A549 (cell line): ENCODE measurements at regions not wholly inside any gene's neighbourhood (a gene's known extent, or its start where the extent isn't known, plus 50 kb on each side); places are given as distances from the start of the nearest gene placed in this dataset.

Source experiments
- ATAC-seq, 2 experiments: fragments of 200-7000 bp in 1 of 2; fragments of >200 bp in 1 of 2; cut with Nextera tagmentation in 1 of 2; cut with Tn5 transposase in 1 of 2; 3 replicates each; pipeline versions ENCODE4 v1.8.0 to v1.9.1; 2018 to 2020; ENCODE audit warnings: mild to moderate bottlenecking in 1 of 2, moderate library complexity in 1 of 2
- CTCF ChIA-PET: fragments of 300-600 bp; sonication (Branson Sonifier 250); formaldehyde crosslinking; extraction: SDS; loops from one replicate; lab custom pipeline; 2021; ENCODE audit warnings: antibody characterized with exemption, inconsistent platforms; lab: Yijun Ruan, JAX
- POLR2A ChIA-PET: fragments of 350-600 bp; formaldehyde crosslinking; extraction: SDS; loops from one replicate; lab custom pipeline; 2021; ENCODE audit warnings: antibody characterized with exemption, inconsistent platforms; lab: Yijun Ruan, JAX
- DNase-seq, 2 experiments: peaks; one replicate each; pipeline versions ENCODE4 v3.0.0 to v3.0.0-alpha.2; 2011 to 2016; ENCODE audit warnings: low read depth in 1 of 2, low spot score in 1 of 2
- FAIRE-seq: peaks from 2 replicates; lab custom pipeline; 2011; peaks lifted over from hg19 to GRCh38; lab: Jason Lieb, UNC
- H3K27ac ChIP-seq, 2 experiments: fragments of >200 bp; sonication (Bioruptor Twin); formaldehyde crosslinking; 3 replicates each; pipeline ENCODE4 v1.5.1; 2016 to 2017
- H3K4me1 ChIP-seq: fragments of >200 bp; sonication (Bioruptor Twin); formaldehyde crosslinking; 3 replicates; pipeline ENCODE4 v1.6.1; 2016
- H3K4me2 ChIP-seq: fragments of >200 bp; sonication (Bioruptor Twin); formaldehyde crosslinking; 3 replicates; pipeline ENCODE4 v1.6.1; 2016
- H3K4me3 ChIP-seq: fragments of >200 bp; sonication (Bioruptor Twin); formaldehyde crosslinking; 3 replicates; pipeline ENCODE4 v1.5.1; 2016
- H3K9me3 ChIP-seq: fragments of >200 bp; sonication (Bioruptor Twin); formaldehyde crosslinking; 3 replicates; pipeline ENCODE4 v1.6.1; 2016
- BCL3 ChIP-seq: fragments of >200 bp; sonication (Bioruptor Twin); formaldehyde crosslinking; IDR thresholded peaks from 3 replicates; pipeline ENCODE4 v1.6.1; 2016
- BHLHE40 ChIP-seq: IDR thresholded peaks from 2 replicates; pipeline ENCODE4 v1.6.1; 2012; ENCODE audit warnings: low read depth, low read length, inconsistent platforms
- CHD2 ChIP-seq: fragments of 150-350 bp; IDR thresholded peaks from 2 replicates; pipeline ENCODE4 v1.6.1; 2014; ENCODE audit warnings: low read length; ENCODE audit not compliant: partially characterized antibody
- CTCF ChIP-seq: fragments of >200 bp; sonication (Bioruptor Twin); formaldehyde crosslinking; IDR thresholded peaks from 3 replicates; pipeline ENCODE4 v1.5.1; 2016
- E2F6 ChIP-seq: IDR thresholded peaks from 2 replicates; pipeline ENCODE4 v1.6.1; 2012; ENCODE audit warnings: low read depth, borderline replicate concordance
- EHF ChIP-seq: fragments of 250-450 bp; sonication (Bioruptor Pico); IDR thresholded peaks from 2 replicates; pipeline ENCODE4 v1.5.0; 2020; ENCODE audit warnings: mild to moderate bottlenecking
- ELK1 ChIP-seq: fragments of 150-350 bp; IDR thresholded peaks from 2 replicates; pipeline ENCODE4 v1.6.1; 2014; ENCODE audit warnings: low read depth, mild to moderate bottlenecking, low read length
- ESRRA ChIP-seq: fragments of 150-350 bp; IDR thresholded peaks from 2 replicates; pipeline ENCODE4 v1.6.1; 2014; ENCODE audit warnings: mild to moderate bottlenecking, low read length, borderline replicate concordance
- FOSB ChIP-seq: fragments of 250-450 bp; sonication (Bioruptor Pico); IDR thresholded peaks from 2 replicates; pipeline ENCODE4 v1.5.0; 2020; ENCODE audit warnings: mild to moderate bottlenecking, moderate library complexity
- FOXS1 ChIP-seq: fragments of 250-450 bp; sonication (Bioruptor Pico); IDR thresholded peaks from 2 replicates; pipeline ENCODE4 v1.5.0; 2020; ENCODE audit warnings: mild to moderate bottlenecking, moderate library complexity
- HOXB13 ChIP-seq: fragments of 250-450 bp; sonication (Bioruptor Pico); IDR thresholded peaks from 2 replicates; pipeline ENCODE4 v1.5.0; 2020; ENCODE audit warnings: low read depth, mild to moderate bottlenecking, moderate library complexity
- JUN ChIP-seq, 2 experiments: fragments of >200 bp; sonication (Bioruptor Twin); formaldehyde crosslinking; IDR thresholded peaks; 2 replicates in 1 of 2; 3 replicates in 1 of 2; pipeline ENCODE4 v1.6.1; 2016 to 2017
- MAX ChIP-seq: IDR thresholded peaks from 2 replicates; pipeline ENCODE4 v1.6.1; 2012
- MAZ ChIP-seq: fragments of 150-350 bp; IDR thresholded peaks from 2 replicates; pipeline ENCODE4 v1.6.1; 2014; ENCODE audit warnings: antibody characterized with exemption, low read depth, low read length, borderline replicate concordance
- NPAS2 ChIP-seq: fragments of 250-450 bp; sonication (Bioruptor Pico); IDR thresholded peaks from 2 replicates; pipeline ENCODE4 v1.8.0; 2022; ENCODE audit warnings: mild to moderate bottlenecking, moderate library complexity, borderline replicate concordance
- NR3C1 ChIP-seq: fragments of >200 bp; sonication (Bioruptor Twin); formaldehyde crosslinking; IDR thresholded peaks from 3 replicates; pipeline ENCODE4 v1.6.1; 2017
- PHF8 ChIP-seq: fragments of 200-600 bp; sonication (generic); IDR thresholded peaks from 2 replicates; pipeline ENCODE4 v1.6.1; 2016; ENCODE audit warnings: low read depth, mild to moderate bottlenecking, antibody characterized with exemption, moderate library complexity, borderline replicate concordance
- REST ChIP-seq: fragments of 200-600 bp; sonication (generic); IDR thresholded peaks from 2 replicates; pipeline ENCODE4 v1.6.1; 2016; ENCODE audit warnings: antibody characterized with exemption, mild to moderate bottlenecking, moderate library complexity
- RNF2 ChIP-seq: fragments of 200-600 bp; sonication (generic); IDR thresholded peaks from 2 replicates; pipeline ENCODE4 v1.6.1; 2016; ENCODE audit warnings: low read depth, mild to moderate bottlenecking, antibody characterized with exemption, moderate library complexity, borderline replicate concordance
- TFCP2L1 ChIP-seq: fragments of 250-450 bp; sonication (Bioruptor Pico); IDR thresholded peaks from 2 replicates; pipeline ENCODE4 v1.5.0; 2021; ENCODE audit warnings: mild to moderate bottlenecking
- USF2 ChIP-seq: fragments of 450-650 bp; IDR thresholded peaks from 2 replicates; pipeline ENCODE4 v1.6.1; 2014; ENCODE audit warnings: antibody characterized with exemption
- ZNF302 ChIP-seq: fragments of 250-450 bp; sonication (Bioruptor Pico); IDR thresholded peaks from 2 replicates; pipeline ENCODE4 v1.9.0; 2021; ENCODE audit warnings: inconsistent platforms, mild to moderate bottlenecking, moderate library complexity
- ZSCAN20 ChIP-seq: fragments of 250-450 bp; sonication (Bioruptor Pico); IDR thresholded peaks from 2 replicates; pipeline ENCODE4 v1.8.0; 2022; ENCODE audit warnings: mild to moderate bottlenecking, moderate library complexity
- WGBS: methylation state at CpG from one replicate; pipeline ENCODE4 v1.1.6; 2017; ENCODE audit errors: missing lambda C conversion rate; 5-methylcytosine and 5-hydroxymethylcytosine counted together

GRCh38 chr16:63904182-63904581 lies 1217.7 kb downstream of the CDH11 start:
- ChIA-PET CTCF (no interaction called here), POLR2A (no interaction called here)
- ATAC-seq (no peak), DNase-seq (no peak), FAIRE-seq (no peak)
- Histone ChIP-seq H3K9me3 (no peaks in the 10 kb centered on the region), H3K4me3 (no peak overlapping the region), H3K4me2 (no peak overlapping the region), H3K27ac (no peak overlapping the region), H3K4me1 (no peaks in the 10 kb centered on the region)
- TF ChIP-seq MAX (no peak), ELK1 (no peak), MAZ (no peak), FOSB (CRISPR knock-in tag) (no peak), ZSCAN20 (no peak), CTCF (no peak)

GRCh38 chr16:63896383-63897109 lies 1225.3 kb downstream of the CDH11 start:
- no peak for DNase-seq
- CTCF ChIA-PET: no interaction called here
- H3K9me3 ChIP-seq: no peaks in the 10 kb centered on the region
- POLR2A ChIA-PET: no interaction called here
- no peak overlapping the region for H3K4me2 ChIP-seq
- FAIRE-seq: no peak
- ATAC-seq: no peak
- no peak for TF ChIP-seq PHF8
- TF ChIP-seq E2F6: no peak
- TF ChIP-seq USF2: no peak
- no peak for TF ChIP-seq RNF2
- no peak for TF ChIP-seq FOXS1 (CRISPR knock-in tag)
- TF ChIP-seq MAX: no peak
- no peak for TF ChIP-seq ZNF302 (CRISPR knock-in tag)
- TF ChIP-seq BCL3: no peak
- TF ChIP-seq CTCF: no peak
- no peak for TF ChIP-seq TFCP2L1 (CRISPR knock-in tag)
- TF ChIP-seq REST: no peak
- no peak for TF ChIP-seq EHF (CRISPR knock-in tag)
- no peak for TF ChIP-seq NR3C1
- no peak for TF ChIP-seq BHLHE40
- TF ChIP-seq NPAS2 (CRISPR knock-in tag): no peak
- no peak for TF ChIP-seq CHD2
- no peak for TF ChIP-seq JUN (IDR thresholded peaks at IDR 0.05)
- no peak for TF ChIP-seq HOXB13 (CRISPR knock-in tag)
- TF ChIP-seq ESRRA: no peak
- no peaks in the 10 kb centered on the region for H3K4me1 ChIP-seq
- H3K4me3 ChIP-seq: no peak overlapping the region
- no peak overlapping the region for H3K27ac ChIP-seq
- 17% methylated on average over 2 of the region's 2 CpGs for WGBS
